GM10248 (cell line): ENCODE measurements at regions not wholly inside any gene's neighbourhood (a gene's known extent, or its start where the extent isn't known, plus 50 kb on each side); places are given as distances from the start of the nearest gene placed in this dataset.

ENCODE experiments used
- CTCF ChIA-PET: fragments of 300-600 bp; sonication (Branson Sonifier 250); formaldehyde crosslinking; extraction: SDS; loops from one replicate; lab custom pipeline; 2021; ENCODE audit warnings: antibody characterized with exemption; lab: Yijun Ruan, JAX
- POLR2A ChIA-PET: fragments of 350-650 bp; sonication (Branson Sonifier 250); formaldehyde crosslinking; extraction: SDS; loops from one replicate; lab custom pipeline; 2020; ENCODE audit warnings: antibody characterized with exemption; lab: Yijun Ruan, JAX
- DNase-seq: peaks from one replicate; pipeline ENCODE4 v3.0.0; 2012; ENCODE audit errors: extremely low spot score
- TF ChIP-seq, protein P1 (sequence below): IDR thresholded peaks from 2 replicates; pipeline ENCODE4 v1.5.1; 2012; ENCODE audit warnings: mild to moderate bottlenecking, low read depth; ENCODE audit errors: extremely low read depth, missing control alignments, control extremely low read depth

DNA sequence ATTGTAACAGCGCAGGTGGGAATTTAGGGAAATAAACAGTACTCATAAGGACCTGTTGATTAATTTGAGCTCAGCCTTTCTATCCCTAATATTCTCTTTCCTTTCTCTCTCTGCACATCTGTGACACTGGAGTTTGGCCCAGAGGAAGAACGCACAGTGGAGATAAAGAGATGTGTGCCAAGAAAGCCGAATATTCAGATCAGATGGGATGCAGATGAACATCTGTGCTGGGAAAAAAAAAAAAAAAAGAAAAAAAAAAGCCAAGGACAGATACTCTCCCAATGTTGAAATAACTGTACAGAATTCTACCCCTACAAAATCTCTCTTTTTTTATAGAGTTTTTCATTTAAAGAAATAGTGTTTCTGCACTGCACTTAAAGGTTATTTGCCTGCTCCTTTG is 485.4 kb downstream of the KCNJ2 start:
- ChIA-PET POLR2A (no interaction called here), CTCF (no interaction called here)
- TF ChIP-seq, protein P1, sequence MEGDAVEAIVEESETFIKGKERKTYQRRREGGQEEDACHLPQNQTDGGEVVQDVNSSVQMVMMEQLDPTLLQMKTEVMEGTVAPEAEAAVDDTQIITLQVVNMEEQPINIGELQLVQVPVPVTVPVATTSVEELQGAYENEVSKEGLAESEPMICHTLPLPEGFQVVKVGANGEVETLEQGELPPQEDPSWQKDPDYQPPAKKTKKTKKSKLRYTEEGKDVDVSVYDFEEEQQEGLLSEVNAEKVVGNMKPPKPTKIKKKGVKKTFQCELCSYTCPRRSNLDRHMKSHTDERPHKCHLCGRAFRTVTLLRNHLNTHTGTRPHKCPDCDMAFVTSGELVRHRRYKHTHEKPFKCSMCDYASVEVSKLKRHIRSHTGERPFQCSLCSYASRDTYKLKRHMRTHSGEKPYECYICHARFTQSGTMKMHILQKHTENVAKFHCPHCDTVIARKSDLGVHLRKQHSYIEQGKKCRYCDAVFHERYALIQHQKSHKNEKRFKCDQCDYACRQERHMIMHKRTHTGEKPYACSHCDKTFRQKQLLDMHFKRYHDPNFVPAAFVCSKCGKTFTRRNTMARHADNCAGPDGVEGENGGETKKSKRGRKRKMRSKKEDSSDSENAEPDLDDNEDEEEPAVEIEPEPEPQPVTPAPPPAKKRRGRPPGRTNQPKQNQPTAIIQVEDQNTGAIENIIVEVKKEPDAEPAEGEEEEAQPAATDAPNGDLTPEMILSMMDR: no peak

DNA sequence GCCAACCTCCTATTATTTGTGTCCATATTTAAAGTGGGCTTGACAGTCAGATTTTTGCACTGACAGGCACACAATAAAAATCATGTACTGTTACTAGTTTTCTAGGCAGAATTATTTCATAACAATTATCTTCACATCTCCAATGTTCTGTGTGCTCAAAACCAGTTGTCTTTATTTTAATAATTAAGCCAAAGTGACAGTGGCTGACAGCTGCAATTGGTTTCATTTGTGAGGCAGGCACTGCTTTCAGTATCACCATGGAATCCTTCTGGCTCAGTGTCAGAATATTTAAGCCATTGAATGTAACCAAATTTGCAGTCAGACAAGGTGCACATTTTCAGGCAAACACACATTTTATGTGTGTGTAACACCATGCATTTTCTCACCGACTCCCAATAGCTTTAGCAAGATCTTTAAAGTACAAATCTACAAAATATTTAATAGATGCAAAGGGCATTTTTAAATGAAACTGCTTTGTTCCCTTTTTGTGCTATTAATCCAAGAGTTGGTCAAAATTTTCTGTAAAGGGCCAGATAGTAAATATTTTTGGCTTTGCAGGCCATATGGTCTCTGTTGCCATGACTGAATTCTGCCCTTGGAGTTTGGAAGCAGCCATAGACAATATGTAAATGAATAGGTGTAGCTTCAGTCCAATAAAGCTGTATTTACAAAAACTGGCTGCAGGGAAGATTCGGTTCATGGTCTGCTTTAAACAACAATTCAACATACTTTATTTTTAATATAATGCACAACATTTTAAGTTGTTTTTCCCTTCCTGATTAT is 486.0 kb downstream of the KCNJ2 start:
- no peak for DNase-seq
- CTCF ChIA-PET: no interaction called here
- POLR2A ChIA-PET: no interaction called here
- TF ChIP-seq, protein P1: no peak

More for the DNA sequence above, 485.4 kb downstream of the KCNJ2 start:
- DNase-seq: no peak

DNA sequence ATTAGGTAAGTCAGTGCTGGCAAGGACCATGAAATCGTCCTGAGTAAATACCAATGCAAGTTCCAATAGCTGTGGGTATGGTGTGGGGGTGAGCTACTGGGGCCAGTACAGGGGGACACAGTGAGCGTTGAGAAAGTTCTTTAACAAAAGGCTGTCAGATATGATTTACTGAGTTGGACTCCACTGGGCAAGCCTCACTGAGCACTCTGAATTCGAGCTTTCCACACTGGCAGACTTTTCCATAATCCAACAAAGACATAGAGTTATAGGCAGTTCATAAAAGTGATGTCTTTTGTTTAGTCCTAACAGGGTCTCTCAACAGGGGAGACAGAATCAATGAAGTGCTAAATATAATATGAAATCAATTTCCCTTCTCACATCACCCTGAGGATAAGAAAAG is 489.0 kb downstream of the KCNJ2 start:
- ChIA-PET CTCF (interaction anchor here (1.5 kb wide), 1 partner anchor 9 kb away, joined by 3 read pairs; no protein-coding TSS in a partner anchor), POLR2A (no interaction called here)
- no peak for DNase-seq
- TF ChIP-seq, protein P1: no peak

DNA sequence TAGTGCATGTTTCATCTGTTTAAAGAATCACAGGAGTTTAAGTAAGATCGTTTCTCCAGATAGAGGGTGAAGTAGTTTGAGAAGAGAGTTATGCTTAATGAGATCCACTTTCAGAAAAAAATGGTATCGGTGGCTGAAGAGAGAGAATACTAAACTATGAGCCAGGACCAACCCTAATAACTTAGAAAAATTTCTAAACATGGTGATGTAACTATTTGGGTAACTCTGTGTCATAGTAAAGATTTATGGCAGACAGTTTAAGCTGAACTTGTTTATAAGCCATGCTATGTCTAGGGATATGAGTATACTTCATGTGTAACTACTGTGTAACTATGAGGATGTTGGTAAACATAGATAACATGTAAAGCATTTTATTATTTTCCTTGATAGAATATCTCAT is 489.5 kb downstream of the KCNJ2 start:
- ChIA-PET CTCF (no interaction called here), POLR2A (no interaction called here)
- no peak for DNase-seq
- TF ChIP-seq, protein P1: no peak

DNA sequence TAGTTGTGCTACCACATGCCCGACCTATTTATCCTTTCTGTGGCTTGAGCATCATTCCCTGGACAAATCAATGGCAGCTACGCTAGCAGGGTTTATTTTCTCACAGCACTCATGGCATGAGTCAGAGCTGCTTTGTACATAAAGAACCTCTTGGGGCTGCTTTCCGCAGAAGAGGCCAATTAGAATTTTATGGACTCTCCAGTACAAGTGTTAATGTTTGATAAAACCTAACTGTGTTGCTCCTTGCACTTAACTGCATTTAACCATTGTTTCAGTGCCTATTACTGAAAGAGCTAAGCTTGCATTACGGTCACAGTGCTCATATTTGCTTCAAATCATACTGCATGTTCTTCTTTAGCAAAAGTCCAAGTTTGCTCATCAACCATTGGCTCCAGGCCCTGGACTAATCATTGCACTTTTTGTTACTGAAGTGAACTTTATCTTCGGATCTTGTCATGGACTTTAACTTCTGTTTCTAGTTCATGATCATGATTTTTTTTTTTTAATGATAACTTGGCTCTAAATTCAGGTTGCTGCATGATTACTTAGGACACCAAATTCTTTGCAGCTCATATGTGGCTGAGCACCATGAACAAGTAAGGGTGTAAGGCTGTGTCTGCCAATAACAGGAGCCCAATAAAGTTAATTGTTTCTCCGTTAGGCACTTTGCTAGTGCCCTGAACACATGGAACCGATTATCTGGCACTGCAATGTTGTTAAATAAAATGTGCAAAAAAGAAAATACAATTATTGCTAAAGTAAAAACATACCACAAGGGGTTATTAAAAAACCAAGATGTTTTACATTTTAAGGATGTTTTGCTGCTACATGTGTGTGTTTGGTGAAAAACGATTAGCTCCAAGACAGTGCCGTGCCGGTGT is 492.2 kb downstream of the KCNJ2 start:
- POLR2A ChIA-PET: no interaction called here
- CTCF ChIA-PET: no interaction called here
- TF ChIP-seq, protein P1: no peak
- no peak for DNase-seq

DNA sequence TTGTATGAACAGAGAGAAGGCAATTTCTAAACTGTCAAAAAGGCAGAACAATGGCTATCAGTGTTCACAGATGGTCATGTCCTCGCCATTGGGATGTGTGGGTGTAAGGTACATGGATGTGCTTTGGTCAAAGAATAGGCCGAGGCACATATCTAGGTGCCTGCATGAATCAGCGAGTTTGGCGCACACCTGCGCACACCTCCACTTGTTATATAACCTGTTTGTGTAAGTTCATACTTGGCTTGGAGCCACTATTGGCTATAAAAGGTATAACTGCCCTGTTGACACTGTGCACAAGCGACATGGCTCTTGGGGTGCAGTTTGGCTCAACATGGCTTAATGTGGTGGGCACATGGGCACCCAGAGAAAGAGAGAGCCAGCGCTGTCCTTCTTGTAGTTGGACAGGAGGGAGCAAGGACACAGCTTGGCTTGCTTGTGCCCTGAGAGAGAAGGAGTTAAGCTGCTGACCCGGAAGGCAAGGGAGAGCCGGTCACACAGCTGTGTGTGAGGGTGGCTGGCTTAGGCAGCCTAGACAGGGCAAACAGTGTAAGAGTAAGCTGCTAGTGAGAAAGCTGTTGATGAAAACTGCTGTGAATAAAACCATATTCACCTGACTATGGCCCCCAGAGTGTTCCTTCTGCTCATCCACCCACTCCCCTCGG is 499.1 kb downstream of the KCNJ2 start:
- ChIA-PET POLR2A (no interaction called here), CTCF (no interaction called here)
- no peak for DNase-seq
- TF ChIP-seq, protein P1: no peak
